Hepatocyte (in vitro differentiated cells): ENCODE measurements at regions not wholly inside any gene's neighbourhood (a gene's known extent, or its start where the extent isn't known, plus 50 kb on each side); places are given as distances from the start of the nearest gene placed in this dataset.

Experiments used
- DNase-seq: peaks from one replicate; pipeline ENCODE4 v3.0.0-alpha.2; 2016; ENCODE audit warnings: low spot score
- H2AFZ ChIP-seq: fragments of 200-600 bp; sonication (generic); 2 replicates; pipeline ENCODE4 v1.6.0; 2016; ENCODE audit warnings: antibody characterized with exemption, mild to moderate bottlenecking
- H3K27ac ChIP-seq: fragments of 200-600 bp; sonication (generic); 2 replicates; pipeline ENCODE4 v1.5.1; 2016; ENCODE audit warnings: mild to moderate bottlenecking
- H3K27me3 ChIP-seq: fragments of 200-600 bp; sonication (generic); 2 replicates; pipeline ENCODE4 v1.6.1; 2016
- H3K36me3 ChIP-seq: fragments of 200-600 bp; sonication (generic); replicated peaks from 2 replicates; pipeline ENCODE4 v1.5.1; 2016; ENCODE audit warnings: low read depth; ENCODE audit not compliant: insufficient read depth
- H3K4me1 ChIP-seq: fragments of 200-600 bp; sonication (generic); 2 replicates; pipeline ENCODE4 v1.5.1; 2016; ENCODE audit warnings: mild to moderate bottlenecking, moderate library complexity; ENCODE audit not compliant: insufficient read depth
- H3K4me2 ChIP-seq: fragments of 200-600 bp; sonication (generic); 2 replicates; pipeline ENCODE4 v1.6.0; 2016
- H3K4me3 ChIP-seq: fragments of 200-600 bp; sonication (generic); 2 replicates; pipeline ENCODE4 v1.5.1; 2016; ENCODE audit warnings: mild to moderate bottlenecking
- H3K79me2 ChIP-seq: fragments of 200-600 bp; sonication (generic); 2 replicates; pipeline ENCODE4 v1.6.0; 2017; ENCODE audit warnings: mild to moderate bottlenecking
- H3K9me2 ChIP-seq: fragments of 200-600 bp; sonication (generic); replicated peaks from 2 replicates; pipeline ENCODE4 v1.6.0; 2017; ENCODE audit warnings: mild to moderate bottlenecking; ENCODE audit not compliant: insufficient read depth
- H3K9me3 ChIP-seq: fragments of 200-600 bp; sonication (generic); 2 replicates; pipeline ENCODE4 v1.5.1; 2016; ENCODE audit warnings: low read depth, mild to moderate bottlenecking
- H4K20me1 ChIP-seq: fragments of 200-600 bp; sonication (generic); 2 replicates; pipeline ENCODE4 v1.6.0; 2016; ENCODE audit warnings: mild to moderate bottlenecking; ENCODE audit not compliant: insufficient read depth, poor library complexity, severe bottlenecking
- CTCF ChIP-seq: fragments of 200-600 bp; sonication (generic); IDR thresholded peaks from 2 replicates; pipeline ENCODE4 v1.5.1; 2016; ENCODE audit warnings: antibody characterized with exemption, mild to moderate bottlenecking; ENCODE audit not compliant: poor library complexity
- EZH2 ChIP-seq: fragments of 200-600 bp; sonication (generic); IDR thresholded peaks from 2 replicates; pipeline ENCODE4 v1.6.1; 2016; ENCODE audit warnings: antibody characterized with exemption, mild to moderate bottlenecking, borderline replicate concordance
- EZH2phosphoT487 ChIP-seq: fragments of 200-600 bp; sonication (generic); IDR thresholded peaks from one replicate; pipeline ENCODE4 v1.6.1; 2018; ENCODE audit warnings: antibody characterized with exemption, mild to moderate bottlenecking, low read depth, moderate library complexity; ENCODE audit not compliant: unreplicated experiment, severe bottlenecking
- WGBS: methylation state at CpG from one replicate; pipeline ENCODE4 v1.1.6; 2016; ENCODE audit warnings: low lambda C conversion rate; ENCODE audit errors: missing lambda C conversion rate; 5-methylcytosine and 5-hydroxymethylcytosine counted together

DNA sequence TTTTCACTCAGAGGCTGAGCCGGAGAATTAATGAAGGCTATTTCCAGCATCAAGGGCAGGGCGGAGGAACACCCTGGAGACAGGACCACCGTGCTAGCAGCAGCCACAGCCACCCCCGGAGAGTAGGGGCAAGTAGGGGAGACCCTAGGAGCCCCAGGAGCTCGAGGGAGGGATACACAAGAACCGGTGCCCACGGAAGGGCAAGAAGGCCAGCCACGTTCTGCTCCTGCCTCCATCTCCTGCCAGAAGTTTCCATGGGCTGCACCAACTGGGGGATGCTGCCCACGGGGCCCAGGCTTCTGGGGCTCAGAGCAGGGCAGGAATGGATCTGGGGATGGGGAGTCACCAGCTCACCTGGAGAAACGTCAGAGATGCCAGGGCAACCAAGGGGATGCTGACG lies 626.8 kb downstream of the TBC1D22A start:
- H3K36me3 ChIP-seq: no peaks in the 10 kb centered on the region
- H3K9me3 ChIP-seq: no peaks in the 10 kb centered on the region
- no peaks in the 10 kb centered on the region for H4K20me1 ChIP-seq
- H2AFZ ChIP-seq: no peak overlapping the region
- H3K79me2 ChIP-seq: no peaks in the 10 kb centered on the region
- H3K27me3 ChIP-seq: no peaks in the 10 kb centered on the region
- TF ChIP-seq CTCF: no peak
- TF ChIP-seq EZH2phosphoT487: no peak
- no peak for TF ChIP-seq EZH2
- no peak overlapping the region for H3K4me3 ChIP-seq
- H3K9me2 ChIP-seq: no peaks in the 10 kb centered on the region
- DNase-seq: no peak
- H3K4me1 ChIP-seq: no peaks in the 10 kb centered on the region
- H3K4me2 ChIP-seq: no peak overlapping the region
- no peak overlapping the region for H3K27ac ChIP-seq
- 68% methylated on average over 8 of the region's 11 CpGs for WGBS

DNA sequence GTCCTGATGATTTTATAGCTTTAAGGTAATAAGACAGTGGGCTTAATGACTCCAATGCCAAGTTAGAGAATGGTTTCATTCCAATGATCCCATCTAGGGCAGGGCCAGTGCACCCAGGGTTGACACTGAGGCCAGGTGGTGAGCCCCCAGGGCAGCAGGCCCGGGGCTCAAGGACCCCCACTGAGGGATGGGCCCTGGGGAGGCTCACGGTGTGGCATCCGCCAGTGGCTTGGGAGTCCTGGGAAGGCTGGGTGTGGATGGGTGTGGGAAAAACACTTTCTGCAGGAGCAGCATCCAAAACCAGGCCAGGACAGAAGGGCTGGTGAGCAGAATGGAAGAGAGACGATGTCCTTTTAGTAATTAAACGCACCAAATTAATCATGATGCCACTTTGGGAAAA lies 626.3 kb downstream of the TBC1D22A start:
- no peaks in the 10 kb centered on the region for H3K9me2 ChIP-seq
- H3K36me3 ChIP-seq: no peaks in the 10 kb centered on the region
- no peaks in the 10 kb centered on the region for H3K9me3 ChIP-seq
- H3K79me2 ChIP-seq: no peaks in the 10 kb centered on the region
- H4K20me1 ChIP-seq: no peaks in the 10 kb centered on the region
- H3K4me1 ChIP-seq: no peaks in the 10 kb centered on the region
- no peak overlapping the region for H3K27ac ChIP-seq
- H3K27me3 ChIP-seq: no peaks in the 10 kb centered on the region
- H2AFZ ChIP-seq: no peak overlapping the region
- H3K4me2 ChIP-seq: no peak overlapping the region
- 61% methylated on average over 5 of the region's 5 CpGs for WGBS
- DNase-seq: no peak
- TF ChIP-seq EZH2: no peak
- no peak for TF ChIP-seq CTCF
- no peak overlapping the region for H3K4me3 ChIP-seq

DNA sequence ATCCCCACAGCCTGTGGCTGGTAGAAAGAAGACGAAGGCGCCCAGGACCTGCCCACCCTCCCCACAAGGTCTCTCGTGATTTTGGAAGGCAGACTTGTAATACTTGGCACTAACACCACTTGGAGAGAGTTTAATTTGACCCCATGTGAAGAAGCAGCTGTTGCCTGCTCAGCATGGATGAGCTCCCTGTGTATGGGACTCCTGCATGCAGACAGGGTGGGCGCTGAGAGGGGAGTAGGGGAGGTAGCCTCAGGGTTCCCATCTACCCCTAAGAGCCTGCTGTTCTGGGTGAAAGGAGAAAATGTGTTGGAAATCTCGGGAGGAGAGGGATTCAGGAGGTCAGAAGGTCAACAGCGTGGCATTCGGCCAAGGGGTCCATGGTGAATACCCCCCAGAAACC lies 625.9 kb downstream of the TBC1D22A start:
- Histone ChIP-seq H4K20me1 (no peaks in the 10 kb centered on the region), H3K27ac (no peak overlapping the region), H3K27me3 (no peaks in the 10 kb centered on the region), H2AFZ (no peak overlapping the region), H3K4me3 (no peak overlapping the region), H3K9me3 (no peaks in the 10 kb centered on the region), H3K79me2 (no peaks in the 10 kb centered on the region), H3K4me2 (no peak overlapping the region), H3K4me1 (no peaks in the 10 kb centered on the region), H3K36me3 (no peaks in the 10 kb centered on the region), H3K9me2 (no peaks in the 10 kb centered on the region)
- TF ChIP-seq EZH2phosphoT487 (no peak), CTCF (no peak), EZH2 (no peak)
- 64% methylated on average over 7 of the region's 7 CpGs for WGBS
- DNase-seq: no peak

- no peaks in the 10 kb centered on the region for H3K36me3 ChIP-seq
- no peak overlapping the region for H3K4me3 ChIP-seq
- no peaks in the 10 kb centered on the region for H4K20me1 ChIP-seq
- H3K9me2 ChIP-seq: no peaks in the 10 kb centered on the region
- 82% methylated on average over 20 of the region's 20 CpGs for WGBS
- H3K79me2 ChIP-seq: no peaks in the 10 kb centered on the region
- TF ChIP-seq EZH2phosphoT487 (no peak), CTCF (no peak)
- no peak overlapping the region for H2AFZ ChIP-seq
- H3K27me3 ChIP-seq: no peaks in the 10 kb centered on the region
- H3K4me2 ChIP-seq: no peak overlapping the region
- H3K27ac ChIP-seq: no peak overlapping the region
- H3K4me1 ChIP-seq: no peaks in the 10 kb centered on the region
- no peaks in the 10 kb centered on the region for H3K9me3 ChIP-seq
- no peak for DNase-seq
Observed at GRCh38 chr22:47386812-47387510, 624.5 kb downstream of the TBC1D22A start.
